OCI-LY1 (cell line): ENCODE measurements at regions not wholly inside any gene's neighbourhood (a gene's known extent, or its start where the extent isn't known, plus 50 kb on each side); places are given as distances from the start of the nearest gene placed in this dataset.

Source experiments
- CTCF ChIP-seq: fragments of 200-600 bp; sonication (generic), shearing (Covaris generic); IDR thresholded peaks from 2 replicates; pipeline ENCODE4 v1.5.1; 2017; ENCODE audit warnings: mild to moderate bottlenecking, antibody characterized with exemption, low read length, moderate library complexity, mixed read lengths
- EZH2 ChIP-seq: fragments of 200-600 bp; sonication (generic), shearing (Covaris generic); IDR thresholded peaks from 2 replicates; pipeline ENCODE4 v1.8.0; 2017; ENCODE audit warnings: borderline replicate concordance, mixed run types, mild to moderate bottlenecking, antibody characterized with exemption, low read length, moderate library complexity, mixed read lengths

GRCh38 chr3:59133311-59133710 is 83.5 kb upstream of the CFAP20DC start:
- TF ChIP-seq EZH2 = no peak
- no peak for TF ChIP-seq CTCF
